Esophagus squamous epithelium (tissue), 4 donors: ENCODE measurements at regions not wholly inside any gene's neighbourhood (a gene's known extent, or its start where the extent isn't known, plus 50 kb on each side); places are given as distances from the start of the nearest gene placed in this dataset.

ENCODE experiments used
- POLR2A ChIP-seq, 4 donors: fragments of 450-650 bp; IDR thresholded peaks; one replicate each; pipeline ENCODE4 v1.6.1; 2017; ENCODE audit warnings: antibody characterized with exemption in 4 of 4, mild to moderate bottlenecking in 4 of 4, moderate library complexity in 3 of 4
- TF ChIP-seq, protein P1 (sequence below), 6 experiments: fragments of 450-650 bp in 4 of 6; fragments of 200-600 bp in 2 of 6; sonication (generic) in 2 of 6; IDR thresholded peaks; one replicate each; pipeline ENCODE4 v1.5.1; 2016 to 2019; ENCODE audit warnings: antibody characterized with exemption in 6 of 6, mild to moderate bottlenecking in 4 of 6, moderate library complexity in 4 of 6

DNA sequence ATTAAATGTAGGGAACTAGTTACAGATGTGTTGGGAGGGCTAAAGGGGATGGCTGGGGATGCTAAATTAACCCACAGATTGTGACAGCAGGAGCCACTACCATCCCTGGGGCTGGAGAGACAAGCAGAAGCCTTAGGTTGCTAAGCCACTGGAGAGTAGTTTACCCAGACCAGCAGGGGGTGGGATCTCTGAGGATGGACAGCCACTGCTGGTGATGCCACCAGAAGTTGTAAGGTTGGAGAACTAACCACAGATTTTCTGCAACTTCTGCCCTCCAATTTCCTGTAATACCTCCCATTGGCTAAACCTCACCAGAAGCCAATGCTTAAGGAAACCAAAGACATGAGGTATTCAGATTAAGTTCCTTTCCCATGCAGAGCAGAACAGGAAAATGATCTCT lies 139.6 kb upstream of the NOX3 start:
- TF ChIP-seq POLR2A (IDR thresholded peaks at IDR 0.05): no peak
- TF ChIP-seq, protein P1, sequence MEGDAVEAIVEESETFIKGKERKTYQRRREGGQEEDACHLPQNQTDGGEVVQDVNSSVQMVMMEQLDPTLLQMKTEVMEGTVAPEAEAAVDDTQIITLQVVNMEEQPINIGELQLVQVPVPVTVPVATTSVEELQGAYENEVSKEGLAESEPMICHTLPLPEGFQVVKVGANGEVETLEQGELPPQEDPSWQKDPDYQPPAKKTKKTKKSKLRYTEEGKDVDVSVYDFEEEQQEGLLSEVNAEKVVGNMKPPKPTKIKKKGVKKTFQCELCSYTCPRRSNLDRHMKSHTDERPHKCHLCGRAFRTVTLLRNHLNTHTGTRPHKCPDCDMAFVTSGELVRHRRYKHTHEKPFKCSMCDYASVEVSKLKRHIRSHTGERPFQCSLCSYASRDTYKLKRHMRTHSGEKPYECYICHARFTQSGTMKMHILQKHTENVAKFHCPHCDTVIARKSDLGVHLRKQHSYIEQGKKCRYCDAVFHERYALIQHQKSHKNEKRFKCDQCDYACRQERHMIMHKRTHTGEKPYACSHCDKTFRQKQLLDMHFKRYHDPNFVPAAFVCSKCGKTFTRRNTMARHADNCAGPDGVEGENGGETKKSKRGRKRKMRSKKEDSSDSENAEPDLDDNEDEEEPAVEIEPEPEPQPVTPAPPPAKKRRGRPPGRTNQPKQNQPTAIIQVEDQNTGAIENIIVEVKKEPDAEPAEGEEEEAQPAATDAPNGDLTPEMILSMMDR (IDR thresholded peaks at IDR 0.05): no peak
